HFFc6 (cell line): ENCODE measurements at regions not wholly inside any gene's neighbourhood (a gene's known extent, or its start where the extent isn't known, plus 50 kb on each side); places are given as distances from the start of the nearest gene placed in this dataset.

Experiments used
- DNase-seq: peaks from one replicate; pipeline ENCODE4 v3.0.0-alpha.2; 2018
- H3K27ac Mint-ChIP-seq: 2 replicates; pipeline ENCODE4 v1.8.0; 2020; ENCODE audit warnings: mild to moderate bottlenecking, mixed read lengths
- H3K27me3 Mint-ChIP-seq: 2 replicates; pipeline ENCODE4 v1.8.0; 2021; ENCODE audit warnings: mild to moderate bottlenecking, moderate library complexity, mixed read lengths; ENCODE audit not compliant: insufficient read depth
- H3K36me3 Mint-ChIP-seq: 2 replicates; pipeline ENCODE4 v1.8.0; 2021; ENCODE audit warnings: low read depth, mixed read lengths
- H3K4me1 Mint-ChIP-seq: 2 replicates; pipeline ENCODE4 v1.8.0; 2020; ENCODE audit warnings: low read depth, mixed read lengths
- H3K4me3 Mint-ChIP-seq: 2 replicates; pipeline ENCODE4 v1.8.0; 2020; ENCODE audit warnings: mild to moderate bottlenecking, moderate library complexity, mixed read lengths
- H3K9me3 Mint-ChIP-seq: 2 replicates; pipeline ENCODE4 v1.8.0; 2020; ENCODE audit warnings: mild to moderate bottlenecking, mixed read lengths
- TF ChIP-seq, protein P1 (sequence below): fragments of 200-600 bp; sonication (generic); IDR thresholded peaks from 2 replicates; pipeline ENCODE4 v1.5.0; 2021; ENCODE audit warnings: antibody characterized with exemption, mild to moderate bottlenecking

DNA sequence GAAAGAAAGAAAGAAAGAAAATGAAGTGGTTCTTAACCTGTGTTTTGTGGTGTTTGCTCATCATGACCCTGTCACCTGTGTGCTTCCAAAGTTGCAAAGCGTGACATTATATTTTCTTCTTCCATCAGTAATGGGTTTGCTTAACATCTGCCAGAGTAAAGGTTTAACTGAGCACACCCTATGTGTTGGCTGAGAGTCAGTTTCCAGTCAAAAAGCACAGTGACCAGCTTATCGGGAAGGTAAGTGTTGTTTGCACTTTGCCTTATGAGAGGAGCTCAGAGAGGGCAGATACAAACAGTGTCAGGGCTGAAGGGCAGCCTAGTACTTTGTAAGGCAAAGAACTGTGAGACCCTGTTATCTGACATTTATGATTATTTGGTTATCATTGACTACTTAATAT is 406.2 kb upstream of the CWC22 start:
- no peaks in the 10 kb centered on the region; the same call in 1 of the 2 replicates for H3K27me3 Mint-ChIP-seq
- TF ChIP-seq, protein P1, sequence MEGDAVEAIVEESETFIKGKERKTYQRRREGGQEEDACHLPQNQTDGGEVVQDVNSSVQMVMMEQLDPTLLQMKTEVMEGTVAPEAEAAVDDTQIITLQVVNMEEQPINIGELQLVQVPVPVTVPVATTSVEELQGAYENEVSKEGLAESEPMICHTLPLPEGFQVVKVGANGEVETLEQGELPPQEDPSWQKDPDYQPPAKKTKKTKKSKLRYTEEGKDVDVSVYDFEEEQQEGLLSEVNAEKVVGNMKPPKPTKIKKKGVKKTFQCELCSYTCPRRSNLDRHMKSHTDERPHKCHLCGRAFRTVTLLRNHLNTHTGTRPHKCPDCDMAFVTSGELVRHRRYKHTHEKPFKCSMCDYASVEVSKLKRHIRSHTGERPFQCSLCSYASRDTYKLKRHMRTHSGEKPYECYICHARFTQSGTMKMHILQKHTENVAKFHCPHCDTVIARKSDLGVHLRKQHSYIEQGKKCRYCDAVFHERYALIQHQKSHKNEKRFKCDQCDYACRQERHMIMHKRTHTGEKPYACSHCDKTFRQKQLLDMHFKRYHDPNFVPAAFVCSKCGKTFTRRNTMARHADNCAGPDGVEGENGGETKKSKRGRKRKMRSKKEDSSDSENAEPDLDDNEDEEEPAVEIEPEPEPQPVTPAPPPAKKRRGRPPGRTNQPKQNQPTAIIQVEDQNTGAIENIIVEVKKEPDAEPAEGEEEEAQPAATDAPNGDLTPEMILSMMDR, result no peak
- no peaks in the 10 kb centered on the region for H3K36me3 Mint-ChIP-seq
- no peaks in the 10 kb centered on the region for H3K9me3 Mint-ChIP-seq
- H3K27ac Mint-ChIP-seq, result no peak overlapping the region
- no peaks in the 10 kb centered on the region for H3K4me1 Mint-ChIP-seq
- H3K4me3 Mint-ChIP-seq, result no peak overlapping the region
- no peak for DNase-seq

DNA sequence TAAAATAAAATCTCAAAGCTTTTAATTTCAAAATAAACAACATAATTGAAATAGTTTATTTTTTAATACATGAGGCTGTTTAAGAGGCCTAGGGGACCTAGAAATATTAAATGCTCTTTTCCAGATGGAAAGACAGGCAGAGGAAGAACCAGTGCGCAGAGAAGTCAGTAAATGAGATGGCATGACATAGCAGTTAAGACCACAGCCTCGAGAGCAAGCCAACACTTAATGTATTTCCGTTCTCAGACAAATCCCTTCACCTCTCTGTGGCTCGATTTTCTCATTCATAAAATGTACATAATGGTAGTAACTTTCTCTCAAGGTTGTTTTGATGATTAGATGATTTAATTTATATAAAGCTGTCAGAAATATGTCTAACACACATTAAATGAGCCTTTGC is 405.1 kb upstream of the CWC22 start:
- Mint-ChIP-seq H3K27me3 (no peaks in the 10 kb centered on the region; the same call in 1 of the 2 replicates), H3K4me3 (no peak overlapping the region), H3K36me3 (no peaks in the 10 kb centered on the region), H3K4me1 (no peaks in the 10 kb centered on the region), H3K27ac (no peak overlapping the region), H3K9me3 (no peaks in the 10 kb centered on the region)
- no peak for DNase-seq
- TF ChIP-seq, protein P1, result no peak

DNA sequence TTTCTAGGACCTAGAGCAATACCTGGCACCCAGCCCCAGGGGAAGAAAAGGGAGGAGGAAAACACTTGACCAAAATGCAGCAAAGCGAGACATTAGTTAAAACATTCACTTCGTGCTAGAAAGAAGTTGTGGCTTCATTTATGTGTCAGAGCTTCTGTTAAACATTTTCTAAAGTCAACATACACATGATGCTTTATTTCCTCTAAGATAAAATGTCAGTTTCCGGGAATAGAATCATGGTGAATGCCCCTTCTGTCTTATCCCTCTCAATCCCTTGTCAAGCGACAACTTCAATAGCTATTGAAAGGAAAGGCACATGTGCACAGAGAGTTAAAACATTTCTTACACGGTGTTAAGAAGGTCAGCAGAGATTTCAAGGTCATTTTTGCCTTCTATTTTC is 404.6 kb upstream of the CWC22 start:
- Mint-ChIP-seq H3K27me3 (no peaks in the 10 kb centered on the region; the same call in 1 of the 2 replicates), H3K4me1 (no peaks in the 10 kb centered on the region; the same call in 1 of the 2 replicates), H3K36me3 (no peaks in the 10 kb centered on the region), H3K4me3 (no peak overlapping the region), H3K9me3 (no peaks in the 10 kb centered on the region), H3K27ac (no peak overlapping the region)
- no peak for DNase-seq
- TF ChIP-seq, protein P1, result no peak

DNA sequence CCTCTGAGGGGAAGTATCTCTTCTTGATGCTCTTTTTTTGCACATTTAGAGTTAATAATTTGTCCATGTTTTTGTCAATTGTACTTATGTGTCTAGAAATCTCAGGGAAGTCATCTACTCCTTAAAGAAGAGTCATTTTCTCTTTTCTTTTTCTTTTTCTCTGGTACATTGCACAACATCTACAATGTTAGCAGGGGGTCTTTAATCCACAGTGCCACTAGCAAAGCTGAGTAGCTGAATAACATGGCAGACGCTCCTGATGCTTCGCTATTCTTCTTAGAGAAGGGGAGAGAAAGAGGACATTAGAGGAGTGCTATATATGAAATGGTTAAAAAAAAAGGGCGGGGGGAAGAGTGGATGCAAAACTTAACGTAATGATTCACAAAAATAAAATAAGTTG is 399.6 kb upstream of the CWC22 start:
- Mint-ChIP-seq H3K36me3 (no peaks in the 10 kb centered on the region), H3K9me3 (no peaks in the 10 kb centered on the region), H3K27ac (no peak overlapping the region), H3K27me3 (peaks cover 1% of the 10 kb centered on the region; the same call in 1 of the 2 replicates), H3K4me1 (no peaks in the 10 kb centered on the region; the same call in 1 of the 2 replicates), H3K4me3 (no peak overlapping the region)
- TF ChIP-seq, protein P1, result no peak
- no peak for DNase-seq

DNA sequence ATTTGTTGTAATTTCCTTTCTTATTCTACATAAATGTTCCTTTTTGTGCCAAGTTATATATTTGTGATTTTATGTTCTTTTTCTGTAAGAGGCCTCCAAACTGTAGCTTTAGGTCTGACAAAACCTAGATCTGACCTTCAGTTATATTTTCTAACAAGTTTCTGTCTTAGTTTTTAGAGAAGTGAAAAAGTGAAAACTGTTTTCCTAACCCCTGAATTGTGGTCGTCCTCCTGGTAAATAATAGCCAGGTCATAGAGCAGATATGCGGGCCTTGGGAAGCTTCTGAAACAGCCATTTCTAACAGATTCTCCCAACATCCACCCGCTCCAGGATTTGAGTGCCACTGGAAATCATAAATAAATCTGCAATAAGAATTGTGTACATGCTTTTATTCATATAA is 398.4 kb upstream of the CWC22 start:
- H3K36me3 Mint-ChIP-seq, result no peaks in the 10 kb centered on the region
- TF ChIP-seq, protein P1, result no peak

DNA sequence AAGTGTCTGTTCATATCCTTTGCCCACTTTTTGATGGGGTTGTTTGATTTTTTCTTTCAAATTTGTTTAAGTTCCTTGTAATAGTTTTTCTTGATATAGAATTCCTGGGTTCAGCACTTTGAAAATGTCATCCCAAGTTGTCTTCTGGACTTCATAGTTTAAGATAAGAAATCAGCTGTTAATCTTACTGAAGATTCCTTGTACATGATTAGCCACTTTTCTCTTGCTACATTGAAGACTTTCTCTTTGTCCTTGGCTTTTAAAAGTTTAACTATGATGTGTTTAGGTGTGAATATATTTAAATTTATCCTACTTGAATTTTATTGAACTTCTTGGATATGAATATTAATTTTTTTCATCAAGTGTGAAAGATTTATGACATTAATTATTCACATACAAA is 387.2 kb upstream of the CWC22 start:
- no peak overlapping the region for H3K27ac Mint-ChIP-seq
- H3K9me3 Mint-ChIP-seq, result peaks cover 23% of the 10 kb centered on the region
- H3K4me1 Mint-ChIP-seq, result no peaks in the 10 kb centered on the region
- peaks cover 29% of the 10 kb centered on the region for H3K36me3 Mint-ChIP-seq
- no peaks in the 10 kb centered on the region for H3K27me3 Mint-ChIP-seq
- no peak for DNase-seq
- TF ChIP-seq, protein P1, result no peak
- no peak overlapping the region for H3K4me3 Mint-ChIP-seq

More for the DNA sequence above, 398.4 kb upstream of the CWC22 start:
- Mint-ChIP-seq H3K27ac (no peak overlapping the region), H3K4me1 (no peaks in the 10 kb centered on the region; the same call in 1 of the 2 replicates), H3K27me3 (peaks cover 1% of the 10 kb centered on the region; the same call in 1 of the 2 replicates), H3K4me3 (no peak overlapping the region), H3K9me3 (no peaks in the 10 kb centered on the region)
- DNase-seq, result no peak
